GM12865 (cell line): ENCODE measurements at regions not wholly inside any gene's neighbourhood (a gene's known extent, or its start where the extent isn't known, plus 50 kb on each side); places are given as distances from the start of the nearest gene placed in this dataset.

Source experiments
- DNase-seq: peaks from one replicate; pipeline ENCODE4 v3.0.0; 2010; ENCODE audit warnings: low read depth
- H3K4me3 ChIP-seq: 2 replicates; pipeline ENCODE4 v1.5.1; 2011; ENCODE audit warnings: mild to moderate bottlenecking, low read depth, low read length, control low read depth
- CTCF ChIP-seq: IDR thresholded peaks from 2 replicates; pipeline ENCODE4 v1.5.1; 2011; ENCODE audit warnings: low read length, control low read depth, low read depth, inconsistent platforms; ENCODE audit not compliant: insufficient read depth; ENCODE audit errors: missing control alignments

- no peak for DNase-seq
- no peak overlapping the region for H3K4me3 ChIP-seq
- TF ChIP-seq CTCF = no peak
Measured at GRCh38 chr5:165101709-165102108, 1596.3 kb downstream of the MAT2B start.

GRCh38 chr5:165104611-165105010 lies 1599.2 kb downstream of the MAT2B start:
- no peak overlapping the region for H3K4me3 ChIP-seq
- TF ChIP-seq CTCF = no peak
- no peak for DNase-seq

- no peak for TF ChIP-seq CTCF
- H3K4me3 ChIP-seq = no peak overlapping the region
- DNase-seq = no peak
Measured at GRCh38 chr5:165108809-165109208, 1603.4 kb downstream of the MAT2B start.

GRCh38 chr5:165119175-165119574 lies 1613.8 kb downstream of the MAT2B start:
- no peak overlapping the region for H3K4me3 ChIP-seq
- no peak for DNase-seq
- no peak for TF ChIP-seq CTCF

- no peak for TF ChIP-seq CTCF
- DNase-seq = no peak
- H3K4me3 ChIP-seq = no peak overlapping the region
Measured at GRCh38 chr5:165126598-165126997, 1621.2 kb downstream of the MAT2B start.

GRCh38 chr5:165127941-165128340 lies 1622.5 kb downstream of the MAT2B start:
- TF ChIP-seq CTCF = no peak
- H3K4me3 ChIP-seq = no peak overlapping the region
- no peak for DNase-seq

GRCh38 chr5:165130656-165131055 lies 1625.2 kb downstream of the MAT2B start:
- DNase-seq = no peak
- no peak overlapping the region for H3K4me3 ChIP-seq

More at GRCh38 chr5:165130656-165131055, 1625.2 kb downstream of the MAT2B start:
- no peak for TF ChIP-seq CTCF
